ENCODE measurements at regions not wholly inside any gene's neighbourhood (a gene's known extent, or its start where the extent isn't known, plus 50 kb on each side); places are given as distances from the start of the nearest gene placed in this dataset.

GRCh38 chr5:56357426-56357825 is 124.3 kb upstream of the ANKRD55 start:
- Mint-ChIP-seq H3K9me3 (peaks cover 0 to 4% (median 0%) of the 10 kb centered on the region in 7 donors), H3K27ac (no peak overlapping the region), H3K4me3 (no peak overlapping the region), H3K4me1 (peaks cover 5 to 11% (median 9%) of the 10 kb centered on the region in 4 donors), H3K27me3 (peaks cover 10% of the 10 kb centered on the region), H3K36me3 (no peaks in the 10 kb centered on the region)
- no peak overlapping the region for H3K27ac ChIP-seq (ENCODE audit: insufficient read depth, low read length, poor library complexity, severe bottlenecking)
- DNase-seq (no peak), ATAC-seq (ENCODE audit: low read depth in 2 of 2) (no peak)
- no peaks in the 10 kb centered on the region for H3K9me3 ChIP-seq (ENCODE audit: control insufficient read depth in 2 of 2, low read length in 2 of 2)
- H3K36me3 ChIP-seq (ENCODE audit: control insufficient read depth, insufficient read depth, low read length) = no peaks in the 10 kb centered on the region
- H3K4me3 ChIP-seq (ENCODE audit: low read depth, low read length) = no peak overlapping the region
- no peaks in the 10 kb centered on the region for H3K27me3 ChIP-seq (ENCODE audit: control insufficient read depth, insufficient read depth, low read length)
- no peaks in the 10 kb centered on the region for H3K4me1 ChIP-seq (ENCODE audit: control insufficient read depth, insufficient read depth, low read length, poor library complexity, severe bottlenecking)

GRCh38 chr5:56356836-56357160 is 123.7 kb upstream of the ANKRD55 start:
- H3K9me3 Mint-ChIP-seq = peaks cover 0 to 4% (median 0%) of the 10 kb centered on the region in 7 donors
- Histone ChIP-seq H3K27ac (ENCODE audit: insufficient read depth, low read length, poor library complexity, severe bottlenecking) (no peak overlapping the region), H3K4me1 (ENCODE audit: control insufficient read depth, insufficient read depth, low read length, poor library complexity, severe bottlenecking) (no peaks in the 10 kb centered on the region), H3K9me3 (ENCODE audit: control insufficient read depth in 2 of 2, low read length in 2 of 2) (no peaks in the 10 kb centered on the region), H3K4me3 (ENCODE audit: low read depth, low read length) (no peak overlapping the region), H3K27me3 (ENCODE audit: control insufficient read depth, insufficient read depth, low read length) (no peaks in the 10 kb centered on the region), H3K36me3 (ENCODE audit: control insufficient read depth, insufficient read depth, low read length) (no peaks in the 10 kb centered on the region)
- H3K4me1 Mint-ChIP-seq = peaks cover 5 to 16% (median 10%) of the 10 kb centered on the region in 4 donors
- H3K36me3 Mint-ChIP-seq = no peaks in the 10 kb centered on the region
- H3K27ac Mint-ChIP-seq = peak overlapping the region in 1 of 3 donors; percentile 21
- ATAC-seq (ENCODE audit: low read depth in 2 of 2) (no peak), DNase-seq (no peak)
- H3K27me3 Mint-ChIP-seq = peaks cover 9% of the 10 kb centered on the region
- no peak overlapping the region for H3K4me3 Mint-ChIP-seq

- H3K4me3 Mint-ChIP-seq = no peak overlapping the region
These were observed 123.1 kb upstream of the ANKRD55 start for GRCh38 chr5:56356121-56356835.

GRCh38 chr5:56354836-56355235 is 121.7 kb upstream of the ANKRD55 start:
- ATAC-seq (ENCODE audit: low read depth in 2 of 2) = no peak

More at GRCh38 chr5:56356121-56356835, 123.1 kb upstream of the ANKRD55 start:
- H3K4me1 ChIP-seq (ENCODE audit: control insufficient read depth, insufficient read depth, low read length, poor library complexity, severe bottlenecking) = no peaks in the 10 kb centered on the region
- no peaks in the 10 kb centered on the region for H3K36me3 ChIP-seq (ENCODE audit: control insufficient read depth, insufficient read depth, low read length)
- Mint-ChIP-seq H3K27ac (peak overlapping the region in 2 of 3 donors; percentile 21 to 31), H3K4me1 (peaks cover 5 to 16% (median 8%) of the 10 kb centered on the region in 4 donors), H3K9me3 (peaks cover 0 to 4% (median 0%) of the 10 kb centered on the region in 7 donors), H3K36me3 (no peaks in the 10 kb centered on the region), H3K27me3 (peaks cover 9% of the 10 kb centered on the region)
- H3K4me3 ChIP-seq (ENCODE audit: low read depth, low read length) = no peak overlapping the region
- no peak overlapping the region for H3K27ac ChIP-seq (ENCODE audit: insufficient read depth, low read length, poor library complexity, severe bottlenecking)
- no peak for DNase-seq
- ATAC-seq (ENCODE audit: low read depth in 2 of 2) = no peak
- H3K27me3 ChIP-seq (ENCODE audit: control insufficient read depth, insufficient read depth, low read length) = no peaks in the 10 kb centered on the region
- no peaks in the 10 kb centered on the region for H3K9me3 ChIP-seq (ENCODE audit: control insufficient read depth in 2 of 2, low read length in 2 of 2)

GRCh38 chr5:56352808-56353590 is 119.9 kb upstream of the ANKRD55 start:
- H3K4me3 ChIP-seq (ENCODE audit: low read depth, low read length) = no peak overlapping the region
- H3K36me3 ChIP-seq (ENCODE audit: control insufficient read depth, insufficient read depth, low read length) = no peaks in the 10 kb centered on the region
- H3K4me1 ChIP-seq (ENCODE audit: control insufficient read depth, insufficient read depth, low read length, poor library complexity, severe bottlenecking) = no peaks in the 10 kb centered on the region
- no peaks in the 10 kb centered on the region for H3K9me3 ChIP-seq (ENCODE audit: control insufficient read depth in 2 of 2, low read length in 2 of 2)
- no peak overlapping the region for H3K27ac Mint-ChIP-seq
- H3K27me3 Mint-ChIP-seq = peaks cover 4% of the 10 kb centered on the region
- H3K27ac ChIP-seq (ENCODE audit: insufficient read depth, low read length, poor library complexity, severe bottlenecking) = no peak overlapping the region
- H3K9me3 Mint-ChIP-seq = peaks cover 0 to 4% (median 0%) of the 10 kb centered on the region in 7 donors
- no peak for ATAC-seq (ENCODE audit: low read depth in 2 of 2)
- H3K4me3 Mint-ChIP-seq = no peak overlapping the region
- no peaks in the 10 kb centered on the region for H3K36me3 Mint-ChIP-seq
- no peak for DNase-seq
- H3K27me3 ChIP-seq (ENCODE audit: control insufficient read depth, insufficient read depth, low read length) = no peaks in the 10 kb centered on the region
- H3K4me1 Mint-ChIP-seq = peaks cover 5 to 16% (median 9%) of the 10 kb centered on the region in 4 donors

More at GRCh38 chr5:56354836-56355235, 121.7 kb upstream of the ANKRD55 start:
- DNase-seq = no peak
- no peaks in the 10 kb centered on the region for H3K36me3 Mint-ChIP-seq
- H3K27me3 Mint-ChIP-seq = peaks cover 4% of the 10 kb centered on the region
- peaks cover 0 to 4% (median 0%) of the 10 kb centered on the region in 7 donors for H3K9me3 Mint-ChIP-seq
- Histone ChIP-seq H3K27ac (ENCODE audit: insufficient read depth, low read length, poor library complexity, severe bottlenecking) (no peak overlapping the region), H3K27me3 (ENCODE audit: control insufficient read depth, insufficient read depth, low read length) (no peaks in the 10 kb centered on the region), H3K36me3 (ENCODE audit: control insufficient read depth, insufficient read depth, low read length) (no peaks in the 10 kb centered on the region), H3K4me3 (ENCODE audit: low read depth, low read length) (no peak overlapping the region), H3K9me3 (ENCODE audit: control insufficient read depth in 2 of 2, low read length in 2 of 2) (no peaks in the 10 kb centered on the region), H3K4me1 (ENCODE audit: control insufficient read depth, insufficient read depth, low read length, poor library complexity, severe bottlenecking) (no peaks in the 10 kb centered on the region)
- H3K4me3 Mint-ChIP-seq = no peak overlapping the region
- peaks cover 5 to 16% (median 10%) of the 10 kb centered on the region in 4 donors for H3K4me1 Mint-ChIP-seq
- peak overlapping the region in 2 of 3 donors; percentile 2 to 37 for H3K27ac Mint-ChIP-seq

GRCh38 chr5:56350597-56351170 is 117.6 kb upstream of the ANKRD55 start:
- Histone ChIP-seq H3K4me3 (ENCODE audit: low read depth, low read length) (no peak overlapping the region), H3K9me3 (ENCODE audit: control insufficient read depth in 2 of 2, low read length in 2 of 2) (no peaks in the 10 kb centered on the region), H3K36me3 (ENCODE audit: control insufficient read depth, insufficient read depth, low read length) (no peaks in the 10 kb centered on the region), H3K27me3 (ENCODE audit: control insufficient read depth, insufficient read depth, low read length) (no peaks in the 10 kb centered on the region), H3K4me1 (ENCODE audit: control insufficient read depth, insufficient read depth, low read length, poor library complexity, severe bottlenecking) (no peaks in the 10 kb centered on the region), H3K27ac (ENCODE audit: insufficient read depth, low read length, poor library complexity, severe bottlenecking) (no peak overlapping the region)
- H3K36me3 Mint-ChIP-seq = peaks cover 4% of the 10 kb centered on the region
- no peaks in the 10 kb centered on the region for H3K27me3 Mint-ChIP-seq
- DNase-seq (no peak), ATAC-seq (ENCODE audit: low read depth in 2 of 2) (no peak)
- H3K4me3 Mint-ChIP-seq = no peak overlapping the region
- H3K9me3 Mint-ChIP-seq = peaks cover 0 to 12% (median 0%) of the 10 kb centered on the region in 7 donors
- H3K4me1 Mint-ChIP-seq = peaks cover 5 to 16% (median 9%) of the 10 kb centered on the region in 4 donors
- H3K27ac Mint-ChIP-seq = peak overlapping the region in 1 of 3 donors; percentile 13

- DNase-seq (no peak), ATAC-seq (ENCODE audit: low read depth in 2 of 2) (no peak)
- Histone ChIP-seq H3K27ac (ENCODE audit: insufficient read depth, low read length, poor library complexity, severe bottlenecking) (no peak overlapping the region), H3K4me3 (ENCODE audit: low read depth, low read length) (no peak overlapping the region), H3K27me3 (ENCODE audit: control insufficient read depth, insufficient read depth, low read length) (no peaks in the 10 kb centered on the region), H3K4me1 (ENCODE audit: control insufficient read depth, insufficient read depth, low read length, poor library complexity, severe bottlenecking) (no peaks in the 10 kb centered on the region), H3K36me3 (ENCODE audit: control insufficient read depth, insufficient read depth, low read length) (no peaks in the 10 kb centered on the region), H3K9me3 (ENCODE audit: control insufficient read depth in 2 of 2, low read length in 2 of 2) (no peaks in the 10 kb centered on the region)
- H3K9me3 Mint-ChIP-seq = peaks cover 0 to 15% (median 0%) of the 10 kb centered on the region in 7 donors
- no peak overlapping the region for H3K27ac Mint-ChIP-seq
- H3K4me1 Mint-ChIP-seq = peaks cover 5 to 16% (median 9%) of the 10 kb centered on the region in 4 donors
- no peak overlapping the region for H3K4me3 Mint-ChIP-seq
- H3K36me3 Mint-ChIP-seq = peaks cover 4% of the 10 kb centered on the region
- no peaks in the 10 kb centered on the region for H3K27me3 Mint-ChIP-seq
These were observed 117.0 kb upstream of the ANKRD55 start for GRCh38 chr5:56350011-56350596.

Data from CD4-positive, CD25-positive, alpha-beta regulatory T cell (primary cell).